Thoracic aorta (tissue), 2 donors: ENCODE measurements at regions not wholly inside any gene's neighbourhood (a gene's known extent, or its start where the extent isn't known, plus 50 kb on each side); places are given as distances from the start of the nearest gene placed in this dataset.

ENCODE experiments used
- ATAC-seq: fragments of 150-250 bp; one replicate; pipeline ENCODE4 v1.8.0; 2017; ENCODE audit warnings: low read depth; ENCODE audit not compliant: insufficient number of reproducible peaks, low FRiP score
- DNase-seq: peaks from one replicate; pipeline ENCODE4 v3.0.0-alpha.2; 2020; ENCODE audit warnings: low spot score
- H3K27ac ChIP-seq, 2 donors: fragments of 200-600 bp; sonication (generic); 1 replicate in 1 of 2; 2 replicates in 1 of 2; pipeline ENCODE4 v1.5.1; 2016; ENCODE audit warnings: mild to moderate bottlenecking in 2 of 2, moderate library complexity in 2 of 2
- H3K27me3 ChIP-seq: fragments of 200-600 bp; sonication (generic); replicated peaks from 2 replicates; pipeline ENCODE4 v1.6.0; 2016; ENCODE audit warnings: mild to moderate bottlenecking; ENCODE audit not compliant: insufficient read depth
- H3K36me3 ChIP-seq: fragments of 200-600 bp; sonication (generic); one replicate; pipeline ENCODE4 v1.5.1; 2016
- H3K4me1 ChIP-seq, 2 donors: fragments of 200-600 bp; sonication (generic); 1 replicate in 1 of 2; 2 replicates in 1 of 2; pipeline versions ENCODE4 v1.5.1 to v1.6.0; 2016; ENCODE audit warnings: low read depth in 2 of 2, mild to moderate bottlenecking in 1 of 2; ENCODE audit not compliant: control insufficient read depth in 1 of 2
- H3K4me3 ChIP-seq: fragments of 200-600 bp; sonication (generic); 2 replicates; pipeline ENCODE4 v1.5.1; 2016; ENCODE audit warnings: mild to moderate bottlenecking
- H3K9me3 ChIP-seq: fragments of 200-600 bp; sonication (generic); 2 replicates; pipeline ENCODE4 v1.5.1; 2016
- TF ChIP-seq, protein P1 (sequence below): fragments of 200-600 bp; sonication (generic); IDR thresholded peaks from one replicate; pipeline ENCODE4 v1.5.1; 2019; ENCODE audit warnings: antibody characterized with exemption

DNA sequence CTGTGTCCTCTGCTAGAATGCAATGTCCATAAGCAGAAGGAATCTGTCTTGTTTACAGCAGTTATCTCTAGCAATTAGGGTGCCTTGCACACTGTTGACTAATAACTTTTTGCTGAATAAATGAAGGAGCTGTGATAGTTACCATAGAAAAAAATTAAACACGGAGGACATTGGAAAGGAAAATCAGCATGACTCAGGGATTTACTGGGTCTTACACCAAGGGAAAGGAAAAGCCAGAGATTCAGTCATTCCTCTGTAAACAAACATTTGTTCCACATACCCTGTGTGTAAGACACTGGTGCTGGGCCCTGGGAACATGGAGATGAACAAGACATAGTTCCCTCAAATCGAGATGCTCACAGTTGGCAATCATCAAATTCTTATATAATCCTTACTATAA is 183.3 kb downstream of the PTGER3 start:
- H3K27ac ChIP-seq = no peak overlapping the region
- TF ChIP-seq, protein P1, sequence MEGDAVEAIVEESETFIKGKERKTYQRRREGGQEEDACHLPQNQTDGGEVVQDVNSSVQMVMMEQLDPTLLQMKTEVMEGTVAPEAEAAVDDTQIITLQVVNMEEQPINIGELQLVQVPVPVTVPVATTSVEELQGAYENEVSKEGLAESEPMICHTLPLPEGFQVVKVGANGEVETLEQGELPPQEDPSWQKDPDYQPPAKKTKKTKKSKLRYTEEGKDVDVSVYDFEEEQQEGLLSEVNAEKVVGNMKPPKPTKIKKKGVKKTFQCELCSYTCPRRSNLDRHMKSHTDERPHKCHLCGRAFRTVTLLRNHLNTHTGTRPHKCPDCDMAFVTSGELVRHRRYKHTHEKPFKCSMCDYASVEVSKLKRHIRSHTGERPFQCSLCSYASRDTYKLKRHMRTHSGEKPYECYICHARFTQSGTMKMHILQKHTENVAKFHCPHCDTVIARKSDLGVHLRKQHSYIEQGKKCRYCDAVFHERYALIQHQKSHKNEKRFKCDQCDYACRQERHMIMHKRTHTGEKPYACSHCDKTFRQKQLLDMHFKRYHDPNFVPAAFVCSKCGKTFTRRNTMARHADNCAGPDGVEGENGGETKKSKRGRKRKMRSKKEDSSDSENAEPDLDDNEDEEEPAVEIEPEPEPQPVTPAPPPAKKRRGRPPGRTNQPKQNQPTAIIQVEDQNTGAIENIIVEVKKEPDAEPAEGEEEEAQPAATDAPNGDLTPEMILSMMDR = no peak
- no peak for ATAC-seq
- no peak overlapping the region for H3K4me3 ChIP-seq
- no peaks in the 10 kb centered on the region for H3K36me3 ChIP-seq
- no peak for DNase-seq
- H3K27me3 ChIP-seq = no peaks in the 10 kb centered on the region
- no peaks in the 10 kb centered on the region for H3K9me3 ChIP-seq
- H3K4me1 ChIP-seq = no peaks in the 10 kb centered on the region

- Histone ChIP-seq H3K27me3 (no peaks in the 10 kb centered on the region), H3K9me3 (no peaks in the 10 kb centered on the region), H3K4me1 (peaks cover 0 to under 1% of the 10 kb centered on the region in 2 donors), H3K36me3 (no peaks in the 10 kb centered on the region), H3K27ac (no peak overlapping the region), H3K4me3 (no peak overlapping the region)
- ATAC-seq (no peak), DNase-seq (no peak)
- TF ChIP-seq, protein P1 = no peak
Measured at GRCh38 chr1:70866542-70867264, 180.9 kb downstream of the PTGER3 start.

DNA sequence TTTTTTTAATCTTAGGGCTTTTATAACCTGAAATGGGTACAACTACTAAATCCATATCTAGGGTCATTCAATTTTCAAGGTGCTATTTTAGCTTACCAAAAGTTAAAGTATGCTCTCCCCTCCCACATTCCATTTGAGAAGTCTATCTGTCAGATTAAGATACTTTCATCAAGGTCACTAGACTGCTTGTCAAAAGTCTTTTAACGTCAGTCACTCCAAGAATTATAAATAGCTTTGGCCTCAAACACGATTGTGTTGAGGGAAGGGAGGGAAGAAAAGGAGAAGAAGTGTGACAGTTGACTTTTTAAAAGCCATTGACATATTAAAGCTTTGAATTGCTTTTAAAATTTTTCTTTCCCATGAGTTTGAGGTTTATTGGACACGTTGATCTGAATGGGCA is 175.8 kb downstream of the PTGER3 start:
- H3K27ac ChIP-seq = peak overlapping the region in 1 of 2 donors; percentile 67
- ATAC-seq = no peak

DNA sequence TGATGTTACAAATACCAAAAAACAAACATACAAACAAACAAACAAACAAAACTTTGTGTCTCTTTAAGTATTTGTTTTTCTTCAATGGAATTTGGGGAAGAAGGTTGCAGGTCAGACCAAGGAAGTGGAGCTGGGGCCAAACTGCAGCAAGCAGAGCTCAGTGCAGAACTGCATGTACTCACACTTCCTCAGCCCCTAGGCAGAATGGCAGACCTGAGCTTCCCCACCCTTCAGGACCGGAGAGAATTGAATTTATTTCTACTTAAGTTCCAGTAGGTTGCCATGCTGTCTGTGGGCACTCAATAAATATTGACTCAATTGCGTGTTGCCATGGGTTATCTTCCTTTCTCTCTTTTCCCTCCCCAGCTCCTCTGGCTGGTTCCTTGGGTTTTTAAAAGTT is 173.6 kb downstream of the PTGER3 start:
- H3K27ac ChIP-seq = peak overlapping the region; percentile 43 to 67
- no peak for DNase-seq
- peaks cover 30 to 36% of the 10 kb centered on the region in 2 donors for H3K4me1 ChIP-seq
- H3K4me3 ChIP-seq = no peak overlapping the region
- H3K27me3 ChIP-seq = no peaks in the 10 kb centered on the region
- TF ChIP-seq, protein P1 = no peak
- no peaks in the 10 kb centered on the region for H3K36me3 ChIP-seq
- H3K9me3 ChIP-seq = no peaks in the 10 kb centered on the region
- ATAC-seq = no peak

More for the DNA sequence above, 175.8 kb downstream of the PTGER3 start:
- TF ChIP-seq, protein P1 = no peak
- no peaks in the 10 kb centered on the region for H3K36me3 ChIP-seq
- peaks cover 30 to 36% of the 10 kb centered on the region in 2 donors for H3K4me1 ChIP-seq
- no peak overlapping the region for H3K4me3 ChIP-seq
- no peak for DNase-seq
- H3K27me3 ChIP-seq = no peaks in the 10 kb centered on the region
- H3K9me3 ChIP-seq = no peaks in the 10 kb centered on the region

- TF ChIP-seq, protein P1 = no peak
- DNase-seq = no peak
- H3K27ac ChIP-seq = peak overlapping the region; percentile 43 to 67
- H3K36me3 ChIP-seq = no peaks in the 10 kb centered on the region
- peaks cover 30 to 36% of the 10 kb centered on the region in 2 donors for H3K4me1 ChIP-seq
- H3K27me3 ChIP-seq = no peaks in the 10 kb centered on the region
- no peaks in the 10 kb centered on the region for H3K9me3 ChIP-seq
- ATAC-seq = no peak
- no peak overlapping the region for H3K4me3 ChIP-seq
Measured at GRCh38 chr1:70874818-70875217, 172.8 kb downstream of the PTGER3 start.
